BE2C (cell line): ENCODE measurements at regions not wholly inside any gene's neighbourhood (a gene's known extent, or its start where the extent isn't known, plus 50 kb on each side); places are given as distances from the start of the nearest gene placed in this dataset.

Experiments used
- DNase-seq: peaks from one replicate; pipeline ENCODE4 v3.0.0-alpha.2; 2020
- H3K27me3 ChIP-seq: fragments of 250-450 bp; sonication (Bioruptor Pico); 2 replicates; pipeline ENCODE4 v1.5.1; 2020; ENCODE audit warnings: mild to moderate bottlenecking
- H3K36me3 ChIP-seq: fragments of 250-450 bp; sonication (Bioruptor Pico); 2 replicates; pipeline ENCODE4 v1.5.1; 2020; ENCODE audit warnings: mild to moderate bottlenecking
- H3K4me1 ChIP-seq: fragments of 250-450 bp; sonication (Bioruptor Pico); 2 replicates; pipeline ENCODE4 v1.5.1; 2020
- H3K4me3 ChIP-seq: 2 replicates; pipeline ENCODE4 v1.5.1; 2011; ENCODE audit warnings: low read depth, low read length
- H3K9me3 ChIP-seq: fragments of 250-450 bp; sonication (Bioruptor Pico); 2 replicates; pipeline ENCODE4 v1.5.1; 2020
- TF ChIP-seq, protein P1 (sequence below): IDR thresholded peaks from 2 replicates; pipeline ENCODE4 v1.5.1; 2012; ENCODE audit warnings: mild to moderate bottlenecking, low read depth, low read length

DNA sequence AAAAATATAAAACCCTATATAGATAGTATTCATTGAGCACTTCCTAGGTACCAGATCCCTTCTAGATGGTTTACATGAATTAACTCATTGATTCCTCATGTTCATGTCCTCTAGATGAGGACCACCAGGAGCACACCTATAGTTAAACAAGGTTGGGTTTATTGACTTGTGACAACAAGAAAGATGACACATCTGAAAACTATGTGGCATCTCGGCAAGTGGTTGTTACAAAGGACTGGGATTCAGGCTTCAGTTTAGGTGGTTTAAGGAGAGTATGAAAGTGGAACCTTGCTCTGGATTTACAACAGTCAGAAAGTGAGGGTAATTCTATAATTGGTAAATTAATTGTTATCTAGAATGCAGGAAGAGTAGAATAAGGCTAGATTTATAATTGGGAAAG lies 99.0 kb upstream of the PHF14 start:
- Histone ChIP-seq H3K4me3 (no peak overlapping the region), H3K36me3 (no peaks in the 10 kb centered on the region), H3K4me1 (no peaks in the 10 kb centered on the region), H3K27me3 (no peaks in the 10 kb centered on the region), H3K9me3 (no peaks in the 10 kb centered on the region)
- DNase-seq: no peak
- TF ChIP-seq, protein P1, sequence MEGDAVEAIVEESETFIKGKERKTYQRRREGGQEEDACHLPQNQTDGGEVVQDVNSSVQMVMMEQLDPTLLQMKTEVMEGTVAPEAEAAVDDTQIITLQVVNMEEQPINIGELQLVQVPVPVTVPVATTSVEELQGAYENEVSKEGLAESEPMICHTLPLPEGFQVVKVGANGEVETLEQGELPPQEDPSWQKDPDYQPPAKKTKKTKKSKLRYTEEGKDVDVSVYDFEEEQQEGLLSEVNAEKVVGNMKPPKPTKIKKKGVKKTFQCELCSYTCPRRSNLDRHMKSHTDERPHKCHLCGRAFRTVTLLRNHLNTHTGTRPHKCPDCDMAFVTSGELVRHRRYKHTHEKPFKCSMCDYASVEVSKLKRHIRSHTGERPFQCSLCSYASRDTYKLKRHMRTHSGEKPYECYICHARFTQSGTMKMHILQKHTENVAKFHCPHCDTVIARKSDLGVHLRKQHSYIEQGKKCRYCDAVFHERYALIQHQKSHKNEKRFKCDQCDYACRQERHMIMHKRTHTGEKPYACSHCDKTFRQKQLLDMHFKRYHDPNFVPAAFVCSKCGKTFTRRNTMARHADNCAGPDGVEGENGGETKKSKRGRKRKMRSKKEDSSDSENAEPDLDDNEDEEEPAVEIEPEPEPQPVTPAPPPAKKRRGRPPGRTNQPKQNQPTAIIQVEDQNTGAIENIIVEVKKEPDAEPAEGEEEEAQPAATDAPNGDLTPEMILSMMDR: no peak

DNA sequence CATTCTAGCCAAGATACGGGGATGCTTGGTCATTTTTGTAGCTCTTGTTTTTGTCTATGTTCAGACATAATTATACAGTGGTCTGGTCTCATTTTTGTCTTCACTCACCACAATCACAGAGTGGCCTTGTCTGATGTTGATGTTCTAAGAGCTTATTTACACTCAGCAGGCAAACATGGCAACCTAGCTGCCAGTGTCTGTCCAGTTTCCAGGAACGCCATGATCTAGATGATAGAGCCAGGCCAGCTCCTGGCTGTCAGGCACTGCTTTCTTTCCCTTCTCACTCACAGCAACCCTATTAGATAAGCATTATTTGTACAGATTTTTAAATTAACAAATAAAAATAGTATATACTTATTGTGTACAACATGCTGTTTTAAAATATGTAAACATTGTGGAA lies 98.6 kb upstream of the PHF14 start:
- H3K9me3 ChIP-seq: no peaks in the 10 kb centered on the region
- H3K4me3 ChIP-seq: no peak overlapping the region
- TF ChIP-seq, protein P1: no peak
- no peak for DNase-seq
- no peaks in the 10 kb centered on the region for H3K36me3 ChIP-seq
- H3K27me3 ChIP-seq: no peaks in the 10 kb centered on the region
- H3K4me1 ChIP-seq: no peaks in the 10 kb centered on the region

DNA sequence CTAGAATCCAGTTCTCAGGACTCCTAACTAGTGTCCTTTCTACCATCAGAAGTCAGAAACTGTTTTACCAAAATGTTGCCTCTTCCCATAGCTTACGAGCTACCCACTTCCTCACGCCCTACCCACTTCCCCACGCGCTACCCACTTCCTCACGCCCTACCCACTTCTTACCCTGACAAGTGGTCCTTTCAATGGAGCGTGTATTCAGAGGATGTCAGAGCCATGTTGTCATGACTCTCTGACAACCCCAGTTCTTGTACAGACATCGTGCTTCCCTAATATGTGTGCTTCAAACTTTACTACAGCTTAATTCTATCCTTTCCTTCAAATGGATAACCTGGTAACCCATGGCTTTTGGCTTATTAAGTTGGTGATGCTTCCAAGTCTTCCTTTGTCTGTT lies 84.8 kb upstream of the PHF14 start:
- Histone ChIP-seq H3K36me3 (no peaks in the 10 kb centered on the region), H3K4me3 (no peak overlapping the region), H3K4me1 (no peaks in the 10 kb centered on the region), H3K27me3 (no peaks in the 10 kb centered on the region), H3K9me3 (no peaks in the 10 kb centered on the region)
- DNase-seq: no peak
- TF ChIP-seq, protein P1: no peak

DNA sequence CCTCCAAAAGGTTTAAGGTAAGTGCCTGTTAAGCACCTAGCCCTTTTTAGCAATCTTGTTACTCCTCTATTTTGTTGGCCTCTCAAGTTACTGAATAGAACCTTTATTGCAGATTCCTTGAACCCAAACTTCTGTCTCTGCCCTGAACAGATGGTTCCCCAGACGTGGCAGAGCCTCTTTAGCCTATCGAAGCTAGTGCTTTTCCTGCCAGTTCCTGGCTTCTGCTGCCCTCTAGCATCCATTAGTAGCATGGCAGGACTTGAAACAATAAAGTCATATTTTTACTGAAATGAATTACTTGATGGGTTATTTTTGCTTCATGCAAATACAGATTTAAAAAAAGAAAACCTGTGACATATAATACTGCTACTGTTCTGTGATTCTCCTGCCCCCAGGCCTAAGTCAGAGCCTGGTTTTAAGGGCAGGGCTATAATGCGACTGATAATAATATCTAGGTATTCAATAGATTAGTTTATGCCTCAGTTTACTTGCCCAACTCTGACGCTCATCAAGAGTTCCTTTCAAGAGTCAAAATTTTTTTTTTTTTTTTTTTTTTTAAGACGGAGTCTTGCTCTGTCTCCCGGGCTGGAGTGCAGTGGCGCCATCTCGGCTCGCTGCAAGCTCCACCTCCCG lies 84.3 kb upstream of the PHF14 start:
- H3K4me3 ChIP-seq: no peak overlapping the region
- H3K9me3 ChIP-seq: no peaks in the 10 kb centered on the region
- no peaks in the 10 kb centered on the region for H3K4me1 ChIP-seq
- TF ChIP-seq, protein P1: peak; percentile 95
- no peaks in the 10 kb centered on the region for H3K27me3 ChIP-seq
- H3K36me3 ChIP-seq: no peaks in the 10 kb centered on the region
- DNase-seq: peak; percentile 59

DNA sequence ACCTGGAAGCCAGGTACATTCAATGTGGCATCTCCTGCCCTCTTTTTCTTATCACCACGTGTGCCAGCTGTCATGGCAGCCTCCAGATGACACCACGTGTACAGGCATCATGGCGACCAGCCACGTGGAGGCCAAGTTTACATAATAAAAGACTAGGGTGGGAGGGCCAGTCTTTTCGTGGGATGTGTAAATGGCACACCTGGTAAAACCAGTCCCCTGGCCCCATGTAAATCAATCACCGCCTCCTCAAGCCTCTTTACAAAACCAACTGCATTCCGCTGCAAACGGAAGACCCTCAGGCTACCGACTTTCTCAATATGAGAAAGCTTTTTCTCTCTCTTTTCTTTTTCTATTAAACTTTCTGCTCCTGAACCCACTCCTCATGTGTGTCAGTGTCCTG lies 65.1 kb upstream of the PHF14 start:
- Histone ChIP-seq H3K9me3 (0 out of 2 replicates have a peak, but pooled peaks cover 3% of the 10 kb centered on the region), H3K4me1 (no peaks in the 10 kb centered on the region), H3K36me3 (no peaks in the 10 kb centered on the region), H3K4me3 (no peak overlapping the region), H3K27me3 (peaks cover 5% of the 10 kb centered on the region; the same call in 1 of the 2 replicates)
- TF ChIP-seq, protein P1: no peak
- DNase-seq: no peak

DNA sequence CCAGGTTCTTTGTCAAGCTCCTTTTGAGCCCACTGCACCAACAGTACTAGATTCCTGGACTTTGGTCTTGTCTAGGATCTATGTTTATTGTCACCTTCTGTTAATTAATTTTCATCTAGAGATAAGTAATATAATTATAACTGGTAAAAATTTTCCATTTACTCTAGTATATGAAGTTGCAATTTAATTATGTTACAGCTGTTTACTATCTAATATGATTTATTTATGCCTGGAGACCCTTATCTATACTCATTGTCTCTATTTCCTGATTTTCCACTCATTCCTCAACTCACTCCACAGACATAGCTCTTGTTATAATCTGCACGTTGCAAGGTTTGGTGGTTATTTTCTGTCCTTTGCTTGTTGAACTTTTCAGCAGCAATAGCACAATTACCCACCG lies 63.2 kb upstream of the PHF14 start:
- H3K36me3 ChIP-seq: no peaks in the 10 kb centered on the region
- H3K27me3 ChIP-seq: peaks cover 11% of the 10 kb centered on the region; the same call in 1 of the 2 replicates
- 0 out of 2 replicates have a peak, but pooled peaks cover 3% of the 10 kb centered on the region for H3K9me3 ChIP-seq
- DNase-seq: no peak
- H3K4me1 ChIP-seq: no peaks in the 10 kb centered on the region
- TF ChIP-seq, protein P1: no peak
- H3K4me3 ChIP-seq: no peak overlapping the region
